PFSK-1 (cell line): ENCODE measurements at regions not wholly inside any gene's neighbourhood (a gene's known extent, or its start where the extent isn't known, plus 50 kb on each side); places are given as distances from the start of the nearest gene placed in this dataset.

Experiments used
- FOXP2 ChIP-seq: optimal IDR thresholded peaks from 2 replicates; pipeline ENCODE3; 2011; ENCODE audit warnings: borderline replicate concordance, control low read depth, inconsistent platforms; ENCODE audit not compliant: insufficient read depth; ENCODE audit errors: extremely low read length, extremely low read depth
- POLR2AphosphoS5 ChIP-seq: IDR thresholded peaks from 2 replicates; pipeline ENCODE4 v1.6.1; 2012; ENCODE audit warnings: low read depth, mild to moderate bottlenecking, control low read depth, low read length, moderate library complexity
- SIN3A ChIP-seq: IDR thresholded peaks from 2 replicates; pipeline ENCODE4 v1.6.1; 2012; ENCODE audit warnings: mild to moderate bottlenecking, low read length, moderate library complexity, borderline replicate concordance; ENCODE audit not compliant: insufficient read depth
- TAF1 ChIP-seq: IDR thresholded peaks from 2 replicates; pipeline ENCODE4 v1.6.1; 2012; ENCODE audit warnings: low read length, control low read depth, borderline replicate concordance; ENCODE audit not compliant: insufficient read depth
- TF ChIP-seq, protein P1 (sequence below), 2 experiments: IDR thresholded peaks; 2 replicates each; pipeline versions ENCODE4 v1.6.1 to v1.8.0; 2011 to 2012; ENCODE audit warnings: low read depth in 2 of 2, low read length in 2 of 2, control low read depth in 1 of 2, inconsistent platforms in 1 of 2, mild to moderate bottlenecking in 1 of 2, moderate library complexity in 1 of 2; ENCODE audit not compliant: insufficient read depth in 1 of 2

DNA sequence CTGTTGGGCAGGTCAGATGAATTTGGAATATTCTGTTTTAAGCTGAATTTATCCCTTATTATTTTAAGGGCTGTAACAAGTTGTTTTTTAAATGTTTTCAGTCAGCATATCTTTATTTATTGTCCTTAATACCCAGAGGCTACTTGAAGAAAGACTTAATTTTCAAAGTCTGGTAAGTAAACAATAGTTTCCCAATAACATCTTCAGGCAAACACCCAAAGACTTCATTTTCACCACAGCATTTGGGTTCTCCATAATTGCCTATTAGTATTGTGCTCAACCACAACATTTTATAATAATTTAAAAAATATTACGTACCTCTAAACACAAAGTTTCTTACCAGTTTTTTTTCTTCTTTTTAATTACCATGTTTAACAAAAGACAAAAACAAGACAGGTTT lies 60.0 kb upstream of the MKLN1 start:
- TF ChIP-seq SIN3A: no peak
- TF ChIP-seq, protein P1, sequence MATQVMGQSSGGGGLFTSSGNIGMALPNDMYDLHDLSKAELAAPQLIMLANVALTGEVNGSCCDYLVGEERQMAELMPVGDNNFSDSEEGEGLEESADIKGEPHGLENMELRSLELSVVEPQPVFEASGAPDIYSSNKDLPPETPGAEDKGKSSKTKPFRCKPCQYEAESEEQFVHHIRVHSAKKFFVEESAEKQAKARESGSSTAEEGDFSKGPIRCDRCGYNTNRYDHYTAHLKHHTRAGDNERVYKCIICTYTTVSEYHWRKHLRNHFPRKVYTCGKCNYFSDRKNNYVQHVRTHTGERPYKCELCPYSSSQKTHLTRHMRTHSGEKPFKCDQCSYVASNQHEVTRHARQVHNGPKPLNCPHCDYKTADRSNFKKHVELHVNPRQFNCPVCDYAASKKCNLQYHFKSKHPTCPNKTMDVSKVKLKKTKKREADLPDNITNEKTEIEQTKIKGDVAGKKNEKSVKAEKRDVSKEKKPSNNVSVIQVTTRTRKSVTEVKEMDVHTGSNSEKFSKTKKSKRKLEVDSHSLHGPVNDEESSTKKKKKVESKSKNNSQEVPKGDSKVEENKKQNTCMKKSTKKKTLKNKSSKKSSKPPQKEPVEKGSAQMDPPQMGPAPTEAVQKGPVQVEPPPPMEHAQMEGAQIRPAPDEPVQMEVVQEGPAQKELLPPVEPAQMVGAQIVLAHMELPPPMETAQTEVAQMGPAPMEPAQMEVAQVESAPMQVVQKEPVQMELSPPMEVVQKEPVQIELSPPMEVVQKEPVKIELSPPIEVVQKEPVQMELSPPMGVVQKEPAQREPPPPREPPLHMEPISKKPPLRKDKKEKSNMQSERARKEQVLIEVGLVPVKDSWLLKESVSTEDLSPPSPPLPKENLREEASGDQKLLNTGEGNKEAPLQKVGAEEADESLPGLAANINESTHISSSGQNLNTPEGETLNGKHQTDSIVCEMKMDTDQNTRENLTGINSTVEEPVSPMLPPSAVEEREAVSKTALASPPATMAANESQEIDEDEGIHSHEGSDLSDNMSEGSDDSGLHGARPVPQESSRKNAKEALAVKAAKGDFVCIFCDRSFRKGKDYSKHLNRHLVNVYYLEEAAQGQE (IDR thresholded peaks at IDR 0.05; ENCODE audit: insufficient read depth in 1 of 2, low read depth in 2 of 2, low read length in 2 of 2): no peak
- TF ChIP-seq TAF1: no peak

DNA sequence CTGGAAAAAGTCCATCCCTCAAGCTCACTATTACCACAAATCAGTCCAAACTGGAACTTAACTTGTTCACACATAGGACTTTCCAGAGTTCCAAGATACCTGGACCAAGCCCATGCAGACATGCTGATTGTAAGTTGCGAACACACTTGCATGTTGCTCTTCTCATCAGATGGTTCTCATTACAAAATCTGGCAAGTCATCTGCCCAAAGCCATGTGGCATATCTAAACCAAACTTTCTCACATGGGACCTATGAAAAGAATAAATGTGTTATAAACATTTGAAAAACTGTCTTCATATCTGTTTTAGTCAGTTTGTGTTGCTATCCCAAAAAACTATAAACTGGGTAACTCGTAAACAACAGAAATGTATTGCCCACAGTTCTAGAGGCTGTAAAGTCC lies 58.8 kb upstream of the MKLN1 start:
- TF ChIP-seq, protein P1 (IDR thresholded peaks at IDR 0.05; ENCODE audit: insufficient read depth in 1 of 2, low read depth in 2 of 2, low read length in 2 of 2): no peak
- TF ChIP-seq FOXP2: no peak
- TF ChIP-seq POLR2AphosphoS5: no peak
- no peak for TF ChIP-seq TAF1
- no peak for TF ChIP-seq SIN3A

DNA sequence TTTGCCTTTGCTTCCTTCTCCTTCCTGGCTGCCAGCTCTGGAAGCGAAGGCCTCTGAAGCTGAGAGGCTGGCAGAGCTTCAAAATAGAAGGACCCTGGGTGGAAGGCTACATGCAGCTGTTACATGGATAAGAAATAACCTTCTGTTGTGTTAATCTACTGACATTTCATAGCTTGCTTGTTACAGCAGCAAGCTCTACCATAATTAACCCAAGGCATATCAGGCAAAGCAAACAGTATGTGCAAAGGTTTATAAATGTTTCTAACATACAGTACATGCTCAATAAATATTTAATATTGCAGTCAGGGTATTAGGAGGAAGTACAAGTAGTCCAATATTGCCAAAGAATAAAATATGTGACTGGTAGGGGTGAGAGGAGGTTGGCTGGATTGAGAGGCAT lies 55.6 kb upstream of the MKLN1 start:
- TF ChIP-seq, protein P1 (IDR thresholded peaks at IDR 0.05; ENCODE audit: insufficient read depth in 1 of 2, low read depth in 2 of 2, low read length in 2 of 2): no peak
- no peak for TF ChIP-seq POLR2AphosphoS5
- TF ChIP-seq FOXP2: no peak
- no peak for TF ChIP-seq SIN3A
- no peak for TF ChIP-seq TAF1

DNA sequence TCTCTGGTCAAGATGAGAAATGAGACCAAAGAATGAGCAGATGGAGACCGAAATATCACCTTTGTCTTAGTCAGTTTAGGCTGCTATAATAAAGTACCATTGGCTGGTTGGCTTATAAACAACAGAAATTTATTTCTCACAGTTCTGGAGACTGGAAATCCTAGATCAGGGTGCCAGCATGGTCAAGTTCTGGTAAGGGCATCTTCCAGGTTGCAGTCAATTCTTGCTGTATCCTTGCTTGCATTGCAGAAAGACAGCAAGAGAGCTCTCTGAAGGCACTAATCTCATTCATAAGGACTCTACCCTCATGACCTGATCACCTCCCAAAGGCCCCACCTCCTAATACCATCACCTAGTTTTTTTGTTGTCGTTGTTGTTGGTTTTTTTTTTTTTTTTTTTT lies 52.7 kb upstream of the MKLN1 start:
- TF ChIP-seq, protein P1 (IDR thresholded peaks at IDR 0.05; ENCODE audit: insufficient read depth in 1 of 2, low read depth in 2 of 2, low read length in 2 of 2): no peak
- TF ChIP-seq FOXP2 (no peak), POLR2AphosphoS5 (no peak), SIN3A (no peak), TAF1 (no peak)

DNA sequence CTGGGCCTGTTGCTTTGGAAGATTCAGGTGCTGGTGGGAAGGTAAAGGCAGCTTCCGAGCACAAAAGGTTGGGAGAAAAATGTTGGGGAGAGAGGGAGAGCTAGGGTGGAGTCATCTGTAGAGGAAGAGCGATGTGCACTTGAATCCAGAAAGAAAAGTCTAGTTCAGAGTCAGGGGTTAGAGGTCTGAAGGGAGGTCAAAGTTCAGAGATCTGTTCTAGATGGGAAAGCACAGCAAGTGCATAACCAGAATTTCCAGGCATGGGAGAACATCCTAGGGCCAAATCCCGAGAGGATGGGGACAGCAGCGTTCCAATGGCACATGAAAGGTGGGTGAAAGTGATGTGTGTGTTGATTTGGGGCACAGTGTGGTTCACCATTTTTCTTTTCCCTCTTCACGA lies 51.5 kb upstream of the MKLN1 start:
- TF ChIP-seq TAF1: no peak
- no peak for TF ChIP-seq SIN3A
- no peak for TF ChIP-seq POLR2AphosphoS5
- TF ChIP-seq, protein P1 (IDR thresholded peaks at IDR 0.05; ENCODE audit: insufficient read depth in 1 of 2, low read depth in 2 of 2, low read length in 2 of 2): no peak
- TF ChIP-seq FOXP2: no peak
